Panc1 (cell line): ENCODE measurements at regions not wholly inside any gene's neighbourhood (a gene's known extent, or its start where the extent isn't known, plus 50 kb on each side); places are given as distances from the start of the nearest gene placed in this dataset.

Experiments used
- ATAC-seq: fragments of 200-7000 bp; cut with Tn5 transposase; 2 replicates; pipeline ENCODE4 v1.9.1; 2020; ENCODE audit warnings: mild to moderate bottlenecking, moderate library complexity
- BruUV-seq: library from RNA; stranded (reverse); fragments of 400-500 nt; replicated peaks from 2 replicates; lab custom pipeline; 2021; lab: Mats Ljungman, UMichigan
- CTCF ChIA-PET: fragments of 300-600 bp; sonication (Branson Sonifier 250); formaldehyde crosslinking; loops from one replicate; lab custom pipeline; 2022; ENCODE audit warnings: antibody characterized with exemption; lab: Charles Lee
- POLR2A ChIA-PET: fragments of 300-600 bp; sonication (Branson Sonifier 250); formaldehyde crosslinking; loops from one replicate; lab custom pipeline; 2022; ENCODE audit warnings: antibody characterized with exemption; lab: Charles Lee
- DNase-seq: peaks from one replicate; pipeline ENCODE4 v3.0.0-alpha.2; 2010; ENCODE audit warnings: low read depth, low spot score
- H3K27ac ChIP-seq: 2 replicates; pipeline ENCODE4 v1.5.1; 2011; ENCODE audit warnings: mild to moderate bottlenecking, low read length, inconsistent platforms
- H3K27me3 ChIP-seq: fragments of 200-500 bp; sonication (Bioruptor generic); 2 replicates; pipeline ENCODE4 v1.6.0; 2014; ENCODE audit warnings: low read length, inconsistent platforms; ENCODE audit not compliant: control insufficient read depth, insufficient read depth
- H3K36me3 ChIP-seq: fragments of 200-500 bp; sonication (Bioruptor generic); 2 replicates; pipeline ENCODE4 v1.5.1; 2014; ENCODE audit warnings: inconsistent platforms, mild to moderate bottlenecking, low read length, moderate library complexity; ENCODE audit not compliant: control insufficient read depth, insufficient read depth
- H3K4me1 ChIP-seq: 2 replicates; pipeline ENCODE4 v1.5.1; 2011; ENCODE audit warnings: inconsistent platforms, mild to moderate bottlenecking, low read length, moderate library complexity; ENCODE audit not compliant: control insufficient read depth, insufficient read depth
- H3K4me3 ChIP-seq, 2 experiments: 2 replicates each; pipeline ENCODE4 v1.5.1; 2011 to 2012; ENCODE audit warnings: low read depth in 2 of 2, low read length in 2 of 2, mild to moderate bottlenecking in 2 of 2, inconsistent platforms in 1 of 2, moderate library complexity in 1 of 2
- H3K9me3 ChIP-seq: fragments of 200-500 bp; sonication (Bioruptor generic); 2 replicates; pipeline ENCODE4 v1.5.1; 2014; ENCODE audit warnings: low read depth, mild to moderate bottlenecking, inconsistent platforms, low read length, moderate library complexity; ENCODE audit not compliant: control insufficient read depth, insufficient read depth
- CTCF ChIP-seq: fragments of 450-650 bp; IDR thresholded peaks from 2 replicates; pipeline ENCODE4 v1.5.1; 2017; ENCODE audit warnings: mild to moderate bottlenecking
- POLR2AphosphoS5 ChIP-seq: IDR thresholded peaks from 2 replicates; pipeline ENCODE4 v1.6.1; 2012; ENCODE audit warnings: mild to moderate bottlenecking, low read depth, low read length, moderate library complexity
- REST ChIP-seq, 2 experiments: IDR thresholded peaks; 2 replicates each; pipeline ENCODE4 v1.6.1; 2011 to 2012; ENCODE audit warnings: low read depth in 2 of 2, control low read depth in 1 of 2, low read length in 1 of 2, mild to moderate bottlenecking in 1 of 2, moderate library complexity in 1 of 2; ENCODE audit not compliant: insufficient read depth in 1 of 2
- SIN3A ChIP-seq: IDR thresholded peaks from 2 replicates; pipeline ENCODE4 v1.6.1; 2012; ENCODE audit warnings: low read depth, mild to moderate bottlenecking, low read length, moderate library complexity, borderline replicate concordance; ENCODE audit not compliant: insufficient read depth
- TCF7L2 ChIP-seq: IDR thresholded peaks from 2 replicates; pipeline ENCODE4 v1.6.1; 2011; ENCODE audit warnings: mild to moderate bottlenecking, low read depth, low read length, inconsistent platforms
- in situ Hi-C: cut with HindIII; loops from 2 replicates; pipeline ENCODE4 v1.10.0; 2016; ENCODE audit warnings: low sequenced_read_pairs, low pct_unique_long_range_greater_than_20kb
- intact Hi-C: fragments of 100-400 bp; cut with micrococcal nuclease; formaldehyde crosslinking; loops from one replicate; pipeline ENCODE4 v1.10.0; 2022; ENCODE audit not compliant: unreplicated experiment

GRCh38 chr3:152621006-152621868, 213.7 kb upstream of the P2RY1 start:
- no peak for DNase-seq
- in situ Hi-C loops = no loop called here
- no peak for ATAC-seq
- CTCF ChIA-PET = no interaction called here
- POLR2A ChIA-PET = no interaction called here
- intact Hi-C loops = no loop called here
- TF ChIP-seq REST (IDR thresholded peaks at IDR 0.05; ENCODE audit: insufficient read depth in 1 of 2, low read depth in 2 of 2, low read length in 1 of 2) = no peak
- no peak for TF ChIP-seq TCF7L2
- TF ChIP-seq CTCF = no peak
- TF ChIP-seq POLR2AphosphoS5 = no peak
- TF ChIP-seq SIN3A = no peak
- Histone ChIP-seq H3K9me3 (no peaks in the 10 kb centered on the region), H3K4me1 (no peaks in the 10 kb centered on the region), H3K27ac (no peak overlapping the region), H3K4me3 (no peak overlapping the region), H3K27me3 (peaks cover 2% of the 10 kb centered on the region; the same call in 1 of the 2 replicates), H3K36me3 (no peaks in the 10 kb centered on the region)
- no TSS peak for BruUV-seq

- no peak for ATAC-seq
- Histone ChIP-seq H3K27ac (no peak overlapping the region), H3K9me3 (no peaks in the 10 kb centered on the region), H3K36me3 (no peaks in the 10 kb centered on the region), H3K4me3 (no peak overlapping the region), H3K4me1 (no peaks in the 10 kb centered on the region), H3K27me3 (peaks cover 2% of the 10 kb centered on the region; the same call in 1 of the 2 replicates)
- no peak for DNase-seq
- in situ Hi-C loops = no loop called here
- CTCF ChIA-PET = no interaction called here
- no peak for TF ChIP-seq POLR2AphosphoS5
- TF ChIP-seq TCF7L2 = no peak
- TF ChIP-seq SIN3A = no peak
- TF ChIP-seq REST (IDR thresholded peaks at IDR 0.05; ENCODE audit: insufficient read depth in 1 of 2, low read depth in 2 of 2, low read length in 1 of 2) = no peak
- no peak for TF ChIP-seq CTCF
- BruUV-seq = no TSS peak
- POLR2A ChIA-PET = no interaction called here
- intact Hi-C loops = no loop called here
These were observed 212.7 kb upstream of the P2RY1 start for GRCh38 chr3:152621967-152622810.
